ENCODE measurements at regions not wholly inside any gene's neighbourhood (a gene's known extent, or its start where the extent isn't known, plus 50 kb on each side); places are given as distances from the start of the nearest gene placed in this dataset.

DNA sequence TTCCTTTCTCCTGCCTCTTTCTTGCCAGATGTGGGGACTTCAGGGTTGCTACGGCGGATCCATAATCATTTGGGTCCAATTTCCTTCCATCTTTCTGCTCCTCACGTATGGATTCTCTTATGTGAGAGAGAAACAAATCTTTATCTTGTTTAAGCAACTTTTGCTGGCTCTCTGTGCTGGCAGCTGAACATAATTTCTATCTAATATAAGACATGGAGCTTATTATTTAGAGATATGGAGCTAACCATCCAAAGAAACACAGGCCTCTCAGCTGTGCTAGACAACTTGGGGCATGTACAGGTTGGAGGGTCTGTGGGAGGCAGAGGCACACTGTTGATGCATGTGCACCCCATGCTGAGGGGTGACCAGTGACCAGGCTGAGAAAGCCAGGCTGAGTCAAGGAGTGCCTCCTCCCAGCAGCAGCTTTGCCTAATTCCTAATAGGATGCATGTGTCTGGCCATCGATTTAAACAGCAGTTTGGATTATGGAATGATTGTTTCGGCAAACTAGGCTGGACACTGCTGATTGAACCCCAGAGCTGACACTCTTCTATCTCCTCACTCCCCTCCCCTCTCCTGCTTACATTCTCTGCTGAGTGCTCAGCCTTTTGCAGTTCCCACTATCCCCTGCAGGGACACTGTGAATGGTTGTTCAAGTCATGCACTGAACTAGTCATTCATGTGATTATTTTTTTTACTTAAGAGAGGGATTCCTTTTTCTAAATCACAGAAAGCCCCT is 195.8 kb downstream of the ERCC6L2 start:
- TF ChIP-seq, protein P1, sequence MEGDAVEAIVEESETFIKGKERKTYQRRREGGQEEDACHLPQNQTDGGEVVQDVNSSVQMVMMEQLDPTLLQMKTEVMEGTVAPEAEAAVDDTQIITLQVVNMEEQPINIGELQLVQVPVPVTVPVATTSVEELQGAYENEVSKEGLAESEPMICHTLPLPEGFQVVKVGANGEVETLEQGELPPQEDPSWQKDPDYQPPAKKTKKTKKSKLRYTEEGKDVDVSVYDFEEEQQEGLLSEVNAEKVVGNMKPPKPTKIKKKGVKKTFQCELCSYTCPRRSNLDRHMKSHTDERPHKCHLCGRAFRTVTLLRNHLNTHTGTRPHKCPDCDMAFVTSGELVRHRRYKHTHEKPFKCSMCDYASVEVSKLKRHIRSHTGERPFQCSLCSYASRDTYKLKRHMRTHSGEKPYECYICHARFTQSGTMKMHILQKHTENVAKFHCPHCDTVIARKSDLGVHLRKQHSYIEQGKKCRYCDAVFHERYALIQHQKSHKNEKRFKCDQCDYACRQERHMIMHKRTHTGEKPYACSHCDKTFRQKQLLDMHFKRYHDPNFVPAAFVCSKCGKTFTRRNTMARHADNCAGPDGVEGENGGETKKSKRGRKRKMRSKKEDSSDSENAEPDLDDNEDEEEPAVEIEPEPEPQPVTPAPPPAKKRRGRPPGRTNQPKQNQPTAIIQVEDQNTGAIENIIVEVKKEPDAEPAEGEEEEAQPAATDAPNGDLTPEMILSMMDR (conservative IDR thresholded peaks at IDR 0.05), result no peak; the same call in 1 of the 2 replicates
- no peak for TF ChIP-seq ZFX (IDR thresholded peaks at IDR 0.05)
- H3K27ac ChIP-seq, result no peak overlapping the region; the same call in 1 of the 2 replicates

DNA sequence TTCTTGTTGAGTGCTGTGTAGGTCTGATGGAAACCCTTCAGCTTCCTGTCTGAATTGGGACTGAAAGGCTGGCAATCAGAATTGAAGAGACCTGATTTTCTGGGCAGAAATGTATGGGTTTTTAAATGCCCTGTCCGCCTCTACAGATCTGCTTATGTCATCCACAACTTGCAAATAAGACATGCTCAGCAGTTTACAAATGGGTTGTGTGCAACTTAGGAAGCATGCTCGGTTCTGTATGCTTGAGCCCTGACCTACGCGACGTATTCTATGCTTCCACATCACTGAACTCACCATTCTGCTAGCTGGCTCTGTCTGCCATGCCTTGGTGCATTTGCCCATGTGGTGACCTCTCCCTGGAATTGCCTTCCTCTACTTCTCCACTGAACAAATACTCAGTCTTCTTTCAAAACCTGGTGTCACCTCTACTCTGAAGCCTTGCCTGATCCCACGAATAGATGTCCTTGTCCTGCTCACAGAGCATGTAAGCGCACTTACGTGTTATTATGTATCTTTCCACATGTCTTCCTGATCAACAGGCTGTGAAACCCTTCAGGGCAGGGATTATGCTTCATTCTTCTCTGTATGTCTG is 194.2 kb downstream of the ERCC6L2 start:
- H3K27ac ChIP-seq, result peak overlapping the region; percentile 28; the same call in 1 of the 2 replicates
- TF ChIP-seq, protein P1 (conservative IDR thresholded peaks at IDR 0.05), result no peak
- TF ChIP-seq ZFX (IDR thresholded peaks at IDR 0.05), result no peak

DNA sequence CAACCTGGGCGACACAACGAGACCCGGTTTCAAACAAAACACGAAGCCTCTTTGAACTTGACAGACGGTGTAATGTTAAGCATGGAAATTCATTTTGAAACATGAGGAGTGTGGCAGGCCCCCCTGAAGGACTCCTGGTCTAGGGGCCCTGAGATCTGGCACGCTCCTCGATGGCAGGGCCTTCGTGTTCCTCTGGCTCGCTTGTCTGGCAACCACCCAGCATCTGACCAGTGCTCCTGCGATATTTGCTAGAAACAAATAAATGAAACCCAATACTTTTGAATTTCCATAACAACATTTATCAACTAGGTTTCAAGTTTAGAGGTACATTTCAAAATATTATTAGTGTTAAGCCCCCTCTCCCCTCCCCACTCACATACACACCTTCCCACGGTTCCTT is 193.0 kb downstream of the ERCC6L2 start:
- TF ChIP-seq ZFX (IDR thresholded peaks at IDR 0.05), result no peak
- TF ChIP-seq, protein P1 (conservative IDR thresholded peaks at IDR 0.05), result no peak
- H3K27ac ChIP-seq, result peak overlapping the region; percentile 69

DNA sequence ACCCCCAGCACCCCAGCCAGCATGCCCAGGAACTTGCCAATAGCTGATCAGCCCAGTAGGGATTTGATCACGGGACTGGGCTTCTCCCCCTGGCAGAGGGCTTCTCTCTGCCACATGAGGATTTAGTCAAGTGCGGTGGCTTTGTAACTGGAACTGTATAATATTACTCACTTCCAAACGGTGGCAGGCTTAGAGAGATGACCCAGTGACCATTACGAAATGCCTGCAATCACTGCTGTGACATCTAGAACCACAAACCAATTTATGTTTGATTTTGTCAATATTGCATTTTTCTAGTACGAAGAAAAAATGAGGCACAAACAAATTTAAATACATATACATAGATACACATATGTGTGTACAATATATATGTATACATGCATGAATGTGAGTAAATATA is 192.1 kb downstream of the ERCC6L2 start:
- TF ChIP-seq, protein P1 (conservative IDR thresholded peaks at IDR 0.05), result no peak
- TF ChIP-seq ZFX (IDR thresholded peaks at IDR 0.05), result no peak
- no peak overlapping the region; the same call in 1 of the 2 replicates for H3K27ac ChIP-seq

DNA sequence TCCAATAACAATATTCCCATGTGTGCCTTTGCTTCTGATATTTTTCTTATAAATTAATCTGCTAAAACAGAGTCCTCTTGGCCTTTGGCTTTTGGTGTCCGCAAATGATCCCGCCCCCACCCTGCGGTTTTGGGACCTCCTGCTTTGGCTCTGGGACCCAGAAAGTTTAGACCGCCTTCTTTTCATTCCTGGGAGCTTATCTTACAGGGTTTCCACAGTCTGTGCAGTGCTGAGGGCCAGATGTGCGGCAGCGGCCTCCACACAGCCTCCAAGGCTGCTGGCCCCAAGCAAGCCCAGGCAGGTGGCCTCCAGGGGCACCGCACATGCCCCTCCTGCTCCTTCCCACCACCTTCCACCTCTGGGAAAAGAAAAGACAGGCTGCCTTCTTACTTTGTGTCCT is 191.5 kb downstream of the ERCC6L2 start:
- no peak for TF ChIP-seq ZFX (IDR thresholded peaks at IDR 0.05)
- TF ChIP-seq, protein P1 (conservative IDR thresholded peaks at IDR 0.05), result no peak
- H3K27ac ChIP-seq, result no peak overlapping the region; the same call in 1 of the 2 replicates

DNA sequence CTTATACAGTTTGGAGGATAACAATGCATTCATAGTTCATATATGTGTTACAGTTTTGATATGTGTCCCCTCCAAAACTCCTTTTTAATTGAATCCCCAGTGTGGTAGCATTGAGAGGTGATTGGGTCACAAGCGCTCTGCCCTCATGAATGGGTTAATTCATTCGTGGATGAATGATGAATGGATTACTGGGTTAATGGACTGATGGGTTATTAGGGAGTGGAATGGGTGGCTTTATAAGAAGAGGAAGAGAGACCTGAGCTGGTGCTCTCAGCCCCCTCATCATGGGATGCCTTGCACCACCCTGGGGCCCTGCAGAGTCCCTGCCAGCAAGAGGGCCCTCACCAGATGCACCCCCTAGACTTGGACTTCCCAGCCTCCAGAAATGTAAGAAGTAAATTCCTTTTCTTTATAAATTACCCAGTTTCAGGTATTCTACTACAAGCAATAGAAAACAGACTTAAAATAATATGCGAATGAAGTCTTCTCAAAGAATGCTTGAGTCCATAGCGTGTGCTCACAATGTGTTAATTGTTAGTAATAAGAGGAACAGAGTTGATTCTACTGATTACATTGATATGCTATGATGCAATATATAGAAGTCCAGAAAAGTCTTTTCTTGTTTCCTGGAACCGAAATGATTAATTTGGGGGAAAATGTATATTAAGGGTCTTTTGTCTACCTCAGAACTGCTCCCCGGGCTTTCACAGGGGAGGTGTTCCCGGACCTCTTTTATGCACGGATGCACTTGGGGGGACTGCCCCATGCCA is 190.2 kb downstream of the ERCC6L2 start:
- no peak overlapping the region for H3K27ac ChIP-seq
- TF ChIP-seq, protein P1 (conservative IDR thresholded peaks at IDR 0.05), result no peak
- TF ChIP-seq ZFX (IDR thresholded peaks at IDR 0.05), result no peak

Data from C4-2B (cell line).